ENCODE measurements at regions not wholly inside any gene's neighbourhood (a gene's known extent, or its start where the extent isn't known, plus 50 kb on each side); places are given as distances from the start of the nearest gene placed in this dataset.
A peak's percentile ranks its signal among the peaks of the same experiment; 100 is the strongest.

DNA sequence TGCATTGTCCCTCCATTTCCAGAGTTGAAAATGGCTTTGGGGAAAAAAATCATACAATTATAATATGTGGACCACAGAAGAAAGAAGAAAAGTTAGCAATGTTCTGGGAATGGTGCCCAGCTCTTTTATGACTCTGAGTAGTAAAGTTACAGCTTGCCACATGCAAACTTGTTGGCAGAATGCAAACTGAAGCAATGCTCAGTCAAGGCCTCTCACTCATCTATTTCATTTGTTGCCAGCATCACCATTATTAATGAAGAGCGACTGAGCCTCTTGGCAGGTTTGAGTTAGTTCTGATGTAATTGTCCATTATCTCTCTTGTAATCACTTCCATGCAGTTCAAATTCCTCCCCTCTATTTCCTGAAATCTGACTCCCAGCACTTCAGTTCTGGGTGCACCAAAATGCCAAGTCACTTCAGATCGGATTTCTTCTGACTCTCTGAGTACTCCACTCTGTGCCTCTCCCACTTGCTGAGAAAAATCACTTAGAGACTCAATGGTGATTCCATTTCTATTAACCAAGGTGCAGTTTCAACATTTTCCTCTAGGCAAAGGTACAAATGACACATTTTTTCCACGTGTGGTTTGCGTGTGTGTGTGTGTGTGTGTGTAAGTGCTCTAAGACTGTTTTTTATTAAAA is 154.4 kb upstream of the STMND1 start:
- TF ChIP-seq, protein P1, sequence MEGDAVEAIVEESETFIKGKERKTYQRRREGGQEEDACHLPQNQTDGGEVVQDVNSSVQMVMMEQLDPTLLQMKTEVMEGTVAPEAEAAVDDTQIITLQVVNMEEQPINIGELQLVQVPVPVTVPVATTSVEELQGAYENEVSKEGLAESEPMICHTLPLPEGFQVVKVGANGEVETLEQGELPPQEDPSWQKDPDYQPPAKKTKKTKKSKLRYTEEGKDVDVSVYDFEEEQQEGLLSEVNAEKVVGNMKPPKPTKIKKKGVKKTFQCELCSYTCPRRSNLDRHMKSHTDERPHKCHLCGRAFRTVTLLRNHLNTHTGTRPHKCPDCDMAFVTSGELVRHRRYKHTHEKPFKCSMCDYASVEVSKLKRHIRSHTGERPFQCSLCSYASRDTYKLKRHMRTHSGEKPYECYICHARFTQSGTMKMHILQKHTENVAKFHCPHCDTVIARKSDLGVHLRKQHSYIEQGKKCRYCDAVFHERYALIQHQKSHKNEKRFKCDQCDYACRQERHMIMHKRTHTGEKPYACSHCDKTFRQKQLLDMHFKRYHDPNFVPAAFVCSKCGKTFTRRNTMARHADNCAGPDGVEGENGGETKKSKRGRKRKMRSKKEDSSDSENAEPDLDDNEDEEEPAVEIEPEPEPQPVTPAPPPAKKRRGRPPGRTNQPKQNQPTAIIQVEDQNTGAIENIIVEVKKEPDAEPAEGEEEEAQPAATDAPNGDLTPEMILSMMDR (IDR thresholded peaks at IDR 0.05; ENCODE audit: insufficient read depth, low read length): peak; percentile 15
- no peak overlapping the region for H3K4me3 ChIP-seq (ENCODE audit: low read depth, low read length)

DNA sequence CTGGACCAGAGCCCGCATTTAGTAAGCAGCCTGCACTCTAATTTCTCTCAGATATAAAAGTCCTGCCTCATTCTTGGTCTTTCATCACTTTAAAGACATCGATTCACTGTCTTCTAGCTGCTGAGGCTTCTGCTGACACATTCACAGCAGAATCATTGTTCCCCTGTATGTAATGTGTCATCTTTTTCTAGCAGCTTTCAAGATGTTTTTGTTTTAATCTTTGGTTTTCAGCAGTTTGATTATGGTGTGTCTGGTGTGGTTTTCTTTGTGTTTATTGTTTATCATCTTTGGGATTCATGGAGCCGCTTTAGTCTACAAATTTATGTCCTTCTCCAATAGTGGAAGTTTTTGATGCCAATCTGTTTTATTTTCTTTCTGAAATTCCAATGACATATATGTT is 157.3 kb upstream of the STMND1 start:
- peak; percentile 16 for DNase-seq (ENCODE audit: low read depth)
- H3K4me3 ChIP-seq (ENCODE audit: low read depth, low read length): no peak overlapping the region
- TF ChIP-seq, protein P1 (IDR thresholded peaks at IDR 0.05; ENCODE audit: insufficient read depth, low read length): no peak

More for the DNA sequence above, 154.4 kb upstream of the STMND1 start:
- DNase-seq (ENCODE audit: low read depth): peak; percentile 100

DNA sequence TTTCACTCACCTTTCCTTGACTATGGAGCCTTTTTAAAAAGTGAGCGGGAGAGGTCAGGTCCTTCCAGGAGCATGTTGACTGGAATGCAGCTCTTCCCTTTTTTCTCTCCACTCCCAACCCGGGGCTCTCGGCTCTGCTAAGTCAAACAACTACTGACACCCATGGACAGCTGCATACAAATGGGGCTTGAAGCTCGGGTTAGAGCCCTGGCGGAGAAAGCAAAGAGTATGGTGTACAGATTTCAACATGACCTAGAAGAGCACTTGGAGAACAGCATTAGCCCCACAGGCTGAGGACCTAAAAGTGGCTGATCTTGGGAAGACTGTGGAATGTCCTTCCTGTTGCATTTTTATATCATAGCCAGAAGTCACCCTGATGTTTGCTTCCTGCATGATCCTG is 162.0 kb upstream of the STMND1 start:
- TF ChIP-seq, protein P1 (IDR thresholded peaks at IDR 0.05; ENCODE audit: insufficient read depth, low read length): no peak
- H3K4me3 ChIP-seq (ENCODE audit: low read depth, low read length): no peak overlapping the region
- no peak for DNase-seq (ENCODE audit: low read depth)

DNA sequence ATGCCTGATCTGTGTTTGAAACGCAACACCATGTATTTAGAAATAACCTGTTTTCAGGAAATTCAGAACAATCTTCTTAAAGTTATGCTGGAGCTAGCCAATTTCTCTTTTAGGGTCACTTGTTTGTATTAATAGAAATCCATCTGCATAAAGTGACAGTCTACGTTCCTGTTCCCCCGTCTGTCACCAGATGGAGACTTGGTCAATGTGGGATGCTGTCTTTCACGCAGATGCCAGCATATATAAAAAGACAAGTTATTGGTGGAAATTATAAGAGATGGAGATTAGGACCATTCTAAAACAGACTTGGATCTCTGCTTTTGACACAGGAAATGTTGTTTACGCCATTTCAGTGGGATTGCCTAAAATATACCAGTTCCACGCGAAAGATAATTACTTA is 162.5 kb upstream of the STMND1 start:
- TF ChIP-seq, protein P1 (IDR thresholded peaks at IDR 0.05; ENCODE audit: insufficient read depth, low read length): no peak
- no peak for DNase-seq (ENCODE audit: low read depth)
- no peak overlapping the region for H3K4me3 ChIP-seq (ENCODE audit: low read depth, low read length)

DNA sequence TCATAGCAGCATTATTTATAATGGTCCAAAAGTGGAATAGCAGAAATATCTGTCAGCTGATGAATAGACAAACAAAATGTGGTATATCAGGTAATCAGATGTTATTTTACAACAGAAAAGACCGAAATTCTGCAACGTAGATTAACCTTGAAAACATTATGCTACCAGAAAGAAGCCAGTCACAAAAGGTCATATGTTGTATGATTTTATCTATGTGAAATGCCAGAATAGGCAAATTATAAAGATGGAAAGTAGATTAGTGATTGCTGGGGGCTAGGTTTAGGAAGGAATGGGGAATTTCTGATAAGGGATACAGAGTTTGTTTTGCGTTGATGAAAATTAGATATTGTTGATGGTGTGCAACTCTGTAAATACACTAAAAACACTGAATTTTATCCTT is 165.0 kb upstream of the STMND1 start:
- H3K4me3 ChIP-seq (ENCODE audit: low read depth, low read length): no peak overlapping the region
- DNase-seq (ENCODE audit: low read depth): no peak
- TF ChIP-seq, protein P1 (IDR thresholded peaks at IDR 0.05; ENCODE audit: insufficient read depth, low read length): no peak

DNA sequence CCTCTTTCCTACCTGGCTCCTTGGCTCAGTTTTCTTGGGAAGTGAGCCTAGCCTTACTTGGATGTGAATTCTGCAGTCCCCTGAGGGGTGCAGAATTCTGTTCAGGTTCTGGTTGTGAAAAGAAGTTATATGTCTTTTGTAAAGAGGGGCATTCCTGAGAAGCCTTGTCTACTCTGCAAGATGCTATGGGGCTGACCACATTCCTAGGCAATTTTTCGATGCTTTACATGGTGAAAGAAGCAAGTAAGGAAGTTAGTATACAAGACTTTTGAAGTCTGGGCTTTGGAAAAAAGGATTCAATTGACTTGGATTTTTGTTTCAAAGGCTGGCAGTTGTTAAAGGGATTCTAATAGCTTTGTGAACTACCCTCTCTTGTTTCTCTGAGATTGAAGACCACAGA is 167.9 kb upstream of the STMND1 start:
- DNase-seq (ENCODE audit: low read depth): no peak
- no peak overlapping the region for H3K4me3 ChIP-seq (ENCODE audit: low read depth, low read length)
- TF ChIP-seq, protein P1 (IDR thresholded peaks at IDR 0.05; ENCODE audit: insufficient read depth, low read length): no peak

DNA sequence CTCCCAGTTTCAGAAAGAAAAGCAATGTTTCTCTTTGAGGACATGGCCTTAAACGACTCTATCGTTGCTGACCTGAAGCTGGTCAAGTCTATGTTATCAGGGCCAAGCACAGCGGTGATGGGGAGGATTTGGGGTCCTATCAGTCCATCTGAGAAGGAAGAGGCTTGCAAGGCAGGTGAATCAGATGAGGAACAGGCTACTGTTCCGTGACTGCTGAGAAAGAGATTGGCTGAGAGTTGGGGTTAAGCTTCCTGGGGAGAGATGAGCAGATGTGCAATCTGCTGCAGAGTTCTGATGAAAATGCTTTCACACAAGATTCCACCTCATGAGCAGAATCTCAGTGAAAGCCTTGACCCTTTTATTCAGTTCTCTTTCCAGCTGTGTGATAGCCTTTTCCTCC is 168.3 kb upstream of the STMND1 start:
- DNase-seq (ENCODE audit: low read depth): no peak
- H3K4me3 ChIP-seq (ENCODE audit: low read depth, low read length): no peak overlapping the region
- TF ChIP-seq, protein P1 (IDR thresholded peaks at IDR 0.05; ENCODE audit: insufficient read depth, low read length): no peak
